ENCODE measurements at regions not wholly inside any gene's neighbourhood (a gene's known extent, or its start where the extent isn't known, plus 50 kb on each side); places are given as distances from the start of the nearest gene placed in this dataset.
A peak's percentile ranks its signal among the peaks of the same experiment; 100 is the strongest.

DNA sequence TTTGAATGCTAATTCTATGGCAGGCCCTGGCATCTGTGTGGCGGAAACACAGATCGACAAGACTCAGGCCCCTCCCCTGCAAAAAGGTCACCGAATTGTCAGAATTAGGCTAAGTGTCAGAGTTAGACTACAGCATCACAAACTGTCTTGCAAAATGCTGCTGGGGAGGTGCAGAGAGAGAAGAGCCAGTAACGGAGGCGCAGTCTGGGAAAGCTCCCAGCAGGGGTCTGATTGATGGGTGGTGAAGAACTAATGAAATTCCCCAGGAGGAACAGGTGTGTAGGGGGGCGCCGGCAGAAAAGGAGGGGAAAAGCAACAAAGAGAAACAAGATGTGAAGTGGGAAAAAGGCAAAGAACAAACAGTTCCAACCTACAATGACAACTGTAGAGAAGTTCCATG, 72.7 kb upstream of the TAMM41 start:
- no peak for DNase-seq

DNA sequence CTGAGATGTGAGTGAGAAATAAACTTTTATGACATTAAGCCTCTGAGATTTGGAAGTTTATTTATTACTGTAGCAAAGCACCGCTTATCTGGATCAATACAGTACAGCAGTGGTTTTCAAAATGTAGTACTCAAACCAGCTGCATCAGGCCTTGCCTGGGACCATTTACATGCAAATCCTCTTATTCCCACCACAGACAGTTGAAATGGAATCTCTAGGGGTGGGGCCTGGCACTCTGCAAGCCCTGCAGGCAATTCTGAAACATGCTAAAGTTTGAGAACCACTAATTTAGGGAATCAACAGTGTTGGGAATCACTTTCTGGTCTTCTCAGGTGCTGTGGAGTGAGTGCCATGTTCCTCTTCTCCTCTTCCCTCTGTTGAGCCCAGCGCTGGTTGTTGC, 77.8 kb upstream of the TAMM41 start:
- no peak for DNase-seq

DNA sequence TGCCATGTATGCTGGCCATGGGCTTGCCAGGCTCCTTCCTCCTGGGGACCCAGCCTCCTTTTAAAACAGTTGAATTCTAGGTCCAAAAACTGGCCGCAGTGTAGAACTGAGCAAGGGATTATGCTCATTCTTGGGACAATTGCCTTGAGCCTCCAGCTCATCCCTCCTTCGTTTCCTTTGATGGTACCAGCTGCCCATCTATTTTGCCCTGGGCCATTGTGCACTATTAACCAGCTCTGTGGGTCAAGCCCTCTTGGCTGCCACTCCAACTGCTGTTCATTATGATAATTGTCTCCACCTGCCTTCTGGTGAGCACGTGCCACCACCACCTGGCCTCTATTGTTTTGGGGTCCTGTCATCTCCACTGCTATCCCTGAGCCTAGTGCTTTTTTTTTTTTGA, 75.8 kb upstream of the SYN2 start:
- DNase-seq, result no peak

DNA sequence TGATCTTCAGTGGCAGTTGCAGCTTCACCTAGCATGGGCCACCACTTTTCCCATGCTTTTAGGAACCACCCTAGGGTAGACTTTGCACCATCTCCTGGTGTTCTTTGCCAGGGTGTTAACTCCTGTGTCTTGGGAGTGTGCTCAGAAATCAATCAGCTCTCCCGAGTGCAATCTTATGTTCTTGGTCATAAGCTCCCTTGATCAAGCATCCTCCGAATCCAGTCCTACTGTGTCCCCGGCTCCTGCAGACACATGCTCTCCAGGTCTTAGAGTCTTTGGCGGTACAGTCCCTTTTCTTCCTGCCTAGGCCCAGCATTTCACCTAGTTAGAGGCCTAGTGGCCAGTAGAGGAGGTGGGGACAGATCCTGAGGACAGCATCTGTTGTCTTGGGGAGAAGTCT, 74.7 kb upstream of the SYN2 start:
- DNase-seq, result no peak

DNA sequence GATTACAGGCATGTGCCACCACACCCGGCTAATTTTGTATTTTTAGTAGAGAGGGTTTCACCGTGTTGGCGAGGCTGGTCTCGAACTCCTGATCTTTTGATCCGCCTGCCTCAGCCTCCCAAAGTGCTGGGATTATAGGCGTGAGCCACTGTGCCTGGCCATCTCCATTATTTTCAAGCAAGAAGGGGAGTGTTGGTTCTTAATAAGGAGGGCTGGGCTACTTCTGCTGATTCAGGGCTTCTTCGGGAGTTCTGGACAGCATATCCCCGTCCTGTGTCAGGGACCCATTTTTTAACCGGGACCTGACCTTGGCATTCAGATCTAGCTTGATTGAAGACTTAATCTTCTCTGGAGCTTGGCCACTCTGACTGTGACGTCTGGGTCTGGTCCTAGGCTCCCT, 74.1 kb upstream of the SYN2 start:
- DNase-seq, result no peak

DNA sequence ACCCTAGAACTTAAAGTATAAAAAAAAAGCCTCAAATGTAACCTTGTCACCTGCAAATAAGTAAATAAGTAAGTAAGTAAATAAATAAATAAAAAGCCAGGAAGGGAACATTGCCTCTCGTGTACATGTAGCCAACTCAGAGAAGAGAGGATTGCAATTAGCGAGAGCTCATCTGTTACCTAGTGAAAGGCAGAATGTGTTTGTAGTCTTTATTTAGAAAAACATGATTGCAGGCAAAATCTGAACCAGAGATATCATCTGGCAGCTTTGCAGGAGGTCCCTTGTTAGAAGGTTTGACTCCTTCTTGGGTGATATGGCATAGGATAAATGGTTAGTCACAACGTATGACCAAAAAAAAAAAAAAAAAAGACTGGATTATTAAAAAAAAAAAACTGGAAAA, 71.6 kb upstream of the SYN2 start:
- no peak for DNase-seq

DNA sequence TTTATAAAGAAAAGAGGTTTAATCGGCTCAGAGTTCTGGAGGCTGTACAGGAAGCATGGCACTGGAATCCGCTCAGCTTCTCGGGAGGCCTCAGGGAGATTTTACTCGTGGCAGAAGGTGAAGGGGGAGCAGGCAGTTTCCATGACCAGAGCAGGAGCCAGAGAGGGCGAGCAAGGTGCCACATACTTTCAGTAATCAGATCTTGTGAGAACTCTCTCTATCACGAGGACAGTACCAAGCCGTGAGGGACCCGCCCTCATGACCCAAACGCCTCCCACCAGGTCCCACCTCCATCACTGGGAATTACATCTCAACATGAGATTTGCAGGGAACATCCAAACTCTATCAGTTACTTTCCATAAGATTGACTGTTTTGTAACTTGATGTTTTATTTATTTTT, 70.7 kb upstream of the SYN2 start:
- no peak for DNase-seq

DNA sequence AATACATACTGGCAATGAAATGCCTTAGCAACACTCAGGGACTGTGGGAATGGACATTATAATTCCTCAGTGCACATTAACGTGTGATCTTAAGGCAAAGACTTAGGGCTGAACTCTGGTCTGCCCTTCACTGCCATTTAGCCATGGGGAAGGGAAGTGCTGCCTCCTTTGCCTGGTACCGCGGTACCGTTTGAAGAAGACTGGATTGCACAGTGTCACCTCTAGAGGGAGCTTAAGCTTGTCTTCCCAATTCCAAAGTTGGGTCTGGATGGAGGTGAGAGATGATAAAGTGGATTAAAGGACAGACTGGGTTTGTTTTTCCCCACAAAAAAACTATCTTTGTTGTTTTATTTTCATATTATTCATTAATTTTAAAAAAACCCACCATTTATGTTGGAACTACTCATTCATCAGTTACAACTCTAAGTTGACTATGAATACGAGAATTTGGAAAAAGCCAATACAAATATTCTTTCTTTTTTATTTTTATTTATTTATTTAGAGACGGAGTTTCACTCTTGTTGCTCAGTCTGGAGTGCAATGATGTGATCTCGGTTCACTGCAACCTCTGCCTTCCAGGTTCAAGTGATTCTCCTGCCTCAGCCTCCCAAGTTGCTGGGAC, 60.0 kb upstream of the SYN2 start:
- no peak for DNase-seq

DNA sequence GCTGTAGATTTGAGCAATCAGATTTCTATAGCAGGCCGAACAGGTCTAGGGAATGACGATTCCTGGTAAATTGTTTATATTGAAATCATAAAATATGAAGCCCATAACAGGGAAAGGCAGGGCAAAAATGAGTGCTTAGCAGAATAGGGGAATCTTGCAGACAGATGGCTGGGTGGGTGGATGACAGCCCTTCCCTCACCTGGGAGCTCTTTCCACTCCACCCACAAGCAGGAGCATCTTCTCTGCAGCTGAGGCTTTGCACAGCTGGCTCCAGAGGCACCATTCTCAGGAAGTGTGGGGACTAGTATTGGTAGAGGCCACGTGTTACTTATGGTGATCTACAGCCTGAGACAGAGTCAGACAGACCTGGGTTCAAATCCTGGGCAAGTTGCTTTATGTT, 55.9 kb upstream of the SYN2 start:
- DNase-seq, result no peak

DNA sequence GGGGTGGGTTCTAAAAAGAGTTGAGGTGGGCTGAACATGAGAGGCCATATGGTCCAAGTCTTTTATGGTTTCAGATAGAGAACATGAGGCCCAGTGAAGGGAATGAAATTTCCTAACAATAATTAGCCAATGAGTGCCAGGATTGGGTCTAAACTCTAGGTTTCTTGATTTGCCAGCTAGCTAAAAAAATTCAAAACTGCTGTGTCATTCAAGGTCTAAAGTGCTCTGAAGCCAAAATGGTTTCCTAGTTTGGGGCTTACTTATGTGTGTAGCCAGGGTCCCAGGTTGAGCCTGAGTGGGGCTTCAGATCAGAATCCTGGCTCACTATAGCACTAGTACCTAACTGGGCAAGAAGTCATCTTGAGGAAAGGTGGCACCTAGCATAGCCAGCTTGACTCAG, 55.3 kb upstream of the SYN2 start:
- no peak for DNase-seq

DNA sequence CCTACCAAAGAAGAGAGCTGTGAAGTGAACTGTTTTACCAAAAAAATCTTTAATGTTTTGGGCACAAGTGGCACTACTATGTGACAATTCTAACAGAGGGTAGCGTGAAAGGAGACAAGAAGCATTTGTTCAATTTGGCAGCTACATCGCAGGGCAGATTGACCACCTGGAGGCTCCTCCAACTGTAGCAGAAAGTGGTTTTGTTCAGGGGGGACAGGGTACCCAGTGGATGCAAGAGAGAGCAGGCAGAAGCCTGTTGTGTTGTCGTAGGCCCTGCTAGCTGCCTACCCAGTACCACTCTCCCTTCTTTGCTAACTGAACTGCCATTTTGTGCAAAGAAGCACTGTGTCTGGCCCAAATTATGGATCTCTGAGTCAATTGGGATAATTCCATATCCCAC, 54.8 kb upstream of the SYN2 start:
- DNase-seq, result no peak

DNA sequence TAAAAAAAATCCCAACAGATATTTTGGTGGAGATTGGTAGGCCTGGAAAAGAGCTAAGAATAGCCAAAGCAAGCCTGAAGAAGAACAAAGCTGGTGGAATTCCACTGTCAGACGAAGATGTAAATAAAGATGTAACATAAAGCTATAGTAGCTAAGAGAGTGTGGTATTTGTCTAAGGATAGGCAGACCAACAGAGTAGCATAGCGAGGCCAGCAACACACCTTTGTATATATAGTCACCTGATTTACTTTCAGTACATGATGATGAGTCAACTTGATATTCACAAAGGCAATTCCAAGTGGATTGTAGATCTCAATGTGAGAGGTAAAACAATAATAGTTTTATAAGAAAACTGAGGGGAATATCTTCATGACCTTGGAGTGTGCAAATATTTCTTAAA, 53.6 kb upstream of the SYN2 start:
- DNase-seq, result no peak

DNA sequence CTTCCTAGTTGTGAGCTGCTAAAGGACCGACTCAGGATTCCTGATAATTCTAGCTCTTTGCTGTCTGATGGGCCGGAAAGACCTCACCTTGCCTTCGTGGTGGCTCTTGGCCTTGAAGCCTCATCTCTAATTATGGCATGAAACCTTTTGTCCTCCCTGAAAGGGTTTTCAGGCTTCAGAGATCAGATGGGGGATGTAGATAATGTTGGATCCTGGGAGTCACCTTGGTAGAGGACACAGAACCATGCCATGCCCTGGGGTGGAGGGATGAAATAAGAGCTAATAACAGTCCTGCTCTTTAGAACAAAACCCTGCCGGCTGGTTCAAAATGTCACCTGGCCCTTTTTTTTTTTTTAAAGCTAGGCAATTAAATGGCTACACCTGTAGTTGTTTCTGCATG, 50.8 kb upstream of the SYN2 start:
- peak; percentile 9 for DNase-seq

DNA sequence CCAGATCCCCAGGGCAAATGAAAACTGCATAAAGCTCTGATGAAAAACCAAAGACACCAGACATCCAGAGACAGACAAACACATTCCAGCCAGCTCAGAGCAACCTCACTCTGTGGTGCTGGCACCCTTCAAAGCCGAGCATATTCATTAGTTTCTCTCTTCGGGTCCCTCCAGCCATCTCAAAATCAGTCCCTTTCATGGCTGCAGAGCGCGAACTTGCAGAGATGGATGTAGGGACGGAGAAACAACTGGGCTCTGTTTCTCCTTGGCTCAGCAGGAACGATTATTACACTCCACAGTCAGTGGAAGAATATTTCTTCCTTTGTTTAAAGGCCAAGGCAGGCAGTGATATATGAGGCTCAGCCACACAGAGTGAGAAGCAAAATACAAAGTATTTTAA, 50.4 kb upstream of the SYN2 start:
- DNase-seq, result peak; percentile 3

DNA sequence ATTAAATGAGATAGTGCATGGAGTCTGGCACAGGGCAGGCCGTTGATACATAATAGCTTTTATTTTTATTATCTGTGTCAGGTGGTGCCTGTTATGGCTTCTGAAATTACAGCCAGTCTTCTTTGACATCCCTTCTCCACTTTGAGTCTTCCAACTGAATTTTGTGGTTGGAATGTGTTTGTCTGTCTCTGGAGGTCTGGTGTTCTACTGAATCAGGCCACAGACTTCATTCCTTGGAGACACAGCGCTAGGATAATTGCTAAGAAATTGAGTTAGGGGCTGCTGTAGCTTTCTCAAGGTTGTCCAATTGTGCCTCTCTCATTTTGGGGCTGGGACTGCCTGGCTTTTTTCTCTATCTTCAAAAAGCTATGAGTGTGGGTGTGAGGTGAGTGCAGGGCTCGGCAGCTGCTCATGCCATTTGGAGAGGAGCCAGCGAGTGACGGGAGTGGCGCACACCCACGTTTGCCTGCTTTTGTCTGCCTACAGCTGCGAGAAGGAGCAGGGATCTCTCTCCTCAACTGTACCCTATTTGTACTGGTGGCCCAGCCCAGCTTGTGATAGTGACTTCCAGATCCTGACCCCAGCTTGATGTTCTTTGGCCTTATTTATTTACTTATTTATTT, 49.8 kb upstream of the SYN2 start:
- no peak for DNase-seq
